ENCODE measurements at regions not wholly inside any gene's neighbourhood (a gene's known extent, or its start where the extent isn't known, plus 50 kb on each side); places are given as distances from the start of the nearest gene placed in this dataset.

DNA sequence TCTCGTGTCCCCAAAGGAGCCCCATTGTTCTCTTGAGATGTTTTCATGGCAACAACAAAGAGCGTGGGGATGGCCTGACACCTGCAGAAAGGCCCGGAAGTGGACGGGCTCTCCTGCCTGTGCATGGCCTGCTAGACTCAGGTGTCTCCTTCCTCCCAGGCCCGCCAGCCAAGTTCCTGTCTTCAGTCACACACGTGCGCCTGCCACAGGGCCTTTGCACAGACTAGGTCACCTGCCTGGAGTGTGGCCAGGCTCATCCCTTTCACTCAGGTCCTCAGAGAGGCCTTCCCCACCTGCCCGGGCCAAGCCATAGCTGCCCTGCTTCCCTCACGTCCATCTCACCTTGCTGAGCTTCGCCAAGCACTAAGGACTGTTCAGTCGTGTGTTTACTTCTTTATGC lies 300.9 kb downstream of the FOXL1 start:
- TF ChIP-seq GABPA (IDR thresholded peaks at IDR 0.05; ENCODE audit: low read depth) (no peak), CEBPB (IDR thresholded peaks at IDR 0.05; ENCODE audit: borderline replicate concordance in 1 of 2, low read depth in 2 of 2, low read length in 2 of 2) (no peak), JUND (IDR thresholded peaks at IDR 0.05; ENCODE audit: low read depth, low read length) (no peak), SP1 (IDR thresholded peaks at IDR 0.05; ENCODE audit: low read depth, low read length) (no peak), EZH2 (IDR thresholded peaks at IDR 0.05; ENCODE audit: borderline replicate concordance, control insufficient read depth, low read depth, low read length) (no peak)
- TF ChIP-seq, protein P1, sequence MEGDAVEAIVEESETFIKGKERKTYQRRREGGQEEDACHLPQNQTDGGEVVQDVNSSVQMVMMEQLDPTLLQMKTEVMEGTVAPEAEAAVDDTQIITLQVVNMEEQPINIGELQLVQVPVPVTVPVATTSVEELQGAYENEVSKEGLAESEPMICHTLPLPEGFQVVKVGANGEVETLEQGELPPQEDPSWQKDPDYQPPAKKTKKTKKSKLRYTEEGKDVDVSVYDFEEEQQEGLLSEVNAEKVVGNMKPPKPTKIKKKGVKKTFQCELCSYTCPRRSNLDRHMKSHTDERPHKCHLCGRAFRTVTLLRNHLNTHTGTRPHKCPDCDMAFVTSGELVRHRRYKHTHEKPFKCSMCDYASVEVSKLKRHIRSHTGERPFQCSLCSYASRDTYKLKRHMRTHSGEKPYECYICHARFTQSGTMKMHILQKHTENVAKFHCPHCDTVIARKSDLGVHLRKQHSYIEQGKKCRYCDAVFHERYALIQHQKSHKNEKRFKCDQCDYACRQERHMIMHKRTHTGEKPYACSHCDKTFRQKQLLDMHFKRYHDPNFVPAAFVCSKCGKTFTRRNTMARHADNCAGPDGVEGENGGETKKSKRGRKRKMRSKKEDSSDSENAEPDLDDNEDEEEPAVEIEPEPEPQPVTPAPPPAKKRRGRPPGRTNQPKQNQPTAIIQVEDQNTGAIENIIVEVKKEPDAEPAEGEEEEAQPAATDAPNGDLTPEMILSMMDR (IDR thresholded peaks at IDR 0.05 in 2 of 3, conservative IDR thresholded peaks at IDR 0.05 in 1 of 3; ENCODE audit: control insufficient read depth in 2 of 3, extremely low read depth in 1 of 3, insufficient read depth in 1 of 3, low read depth in 3 of 3, low read length in 3 of 3), result no peak
